ENCODE measurements at regions not wholly inside any gene's neighbourhood (a gene's known extent, or its start where the extent isn't known, plus 50 kb on each side); places are given as distances from the start of the nearest gene placed in this dataset.

DNA sequence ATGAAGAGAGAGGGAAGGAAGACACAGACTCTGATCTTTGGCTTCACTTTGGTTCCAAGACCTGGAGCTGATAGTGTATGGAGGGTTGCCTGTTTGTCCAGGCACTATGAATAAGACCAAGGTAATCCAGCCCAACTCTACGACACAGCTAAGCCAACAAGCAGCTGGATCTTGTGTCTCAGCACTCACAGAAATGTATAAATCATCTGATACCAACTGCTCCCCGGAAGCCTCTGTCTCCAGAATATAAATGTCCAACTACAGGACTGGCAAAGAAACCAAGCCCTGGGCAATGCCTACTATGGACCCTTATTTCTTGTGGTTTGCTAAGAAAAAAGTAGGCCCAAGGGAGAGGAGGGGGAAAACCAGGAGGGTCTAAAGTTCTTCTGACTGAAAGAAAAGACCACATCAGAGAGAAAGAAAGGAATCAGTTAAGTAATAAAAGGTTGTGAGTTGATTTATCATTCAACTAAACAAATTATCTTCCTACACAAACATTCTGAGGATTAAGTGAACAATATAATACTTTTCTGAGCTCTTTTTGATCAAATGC lies 204.0 kb downstream of the DAD1 start:
- TF ChIP-seq, protein P1, sequence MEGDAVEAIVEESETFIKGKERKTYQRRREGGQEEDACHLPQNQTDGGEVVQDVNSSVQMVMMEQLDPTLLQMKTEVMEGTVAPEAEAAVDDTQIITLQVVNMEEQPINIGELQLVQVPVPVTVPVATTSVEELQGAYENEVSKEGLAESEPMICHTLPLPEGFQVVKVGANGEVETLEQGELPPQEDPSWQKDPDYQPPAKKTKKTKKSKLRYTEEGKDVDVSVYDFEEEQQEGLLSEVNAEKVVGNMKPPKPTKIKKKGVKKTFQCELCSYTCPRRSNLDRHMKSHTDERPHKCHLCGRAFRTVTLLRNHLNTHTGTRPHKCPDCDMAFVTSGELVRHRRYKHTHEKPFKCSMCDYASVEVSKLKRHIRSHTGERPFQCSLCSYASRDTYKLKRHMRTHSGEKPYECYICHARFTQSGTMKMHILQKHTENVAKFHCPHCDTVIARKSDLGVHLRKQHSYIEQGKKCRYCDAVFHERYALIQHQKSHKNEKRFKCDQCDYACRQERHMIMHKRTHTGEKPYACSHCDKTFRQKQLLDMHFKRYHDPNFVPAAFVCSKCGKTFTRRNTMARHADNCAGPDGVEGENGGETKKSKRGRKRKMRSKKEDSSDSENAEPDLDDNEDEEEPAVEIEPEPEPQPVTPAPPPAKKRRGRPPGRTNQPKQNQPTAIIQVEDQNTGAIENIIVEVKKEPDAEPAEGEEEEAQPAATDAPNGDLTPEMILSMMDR (conservative IDR thresholded peaks at IDR 0.05; ENCODE audit: low read depth, low read length), result no peak
- TF ChIP-seq EZH2 (IDR thresholded peaks at IDR 0.05; ENCODE audit: low read length, unreplicated experiment), result no peak
